GM06990 (cell line): ENCODE measurements at regions not wholly inside any gene's neighbourhood (a gene's known extent, or its start where the extent isn't known, plus 50 kb on each side); places are given as distances from the start of the nearest gene placed in this dataset.
"Not testable (repeated sequence)": the region's sequence is repeated elsewhere in the genome, so short reads cannot be mapped to it uniquely, and the experiment has no call there.

Source experiments
- DNase-seq: peaks from one replicate; pipeline ENCODE4 v3.0.0-alpha.2; 2011; ENCODE audit not compliant: insufficient read length; ENCODE audit errors: extremely low read depth
- H3K27me3 ChIP-seq: replicated peaks from 2 replicates; pipeline ENCODE4 v1.6.0; 2011; ENCODE audit warnings: low read length; ENCODE audit not compliant: control insufficient read depth, insufficient read depth
- H3K36me3 ChIP-seq: 2 replicates; pipeline ENCODE4 v1.5.1; 2011; ENCODE audit warnings: low read length; ENCODE audit not compliant: control insufficient read depth, insufficient read depth
- H3K4me3 ChIP-seq: replicated peaks from 2 replicates; pipeline ENCODE4 v1.5.1; 2011; ENCODE audit warnings: low read depth, mild to moderate bottlenecking, control low read depth, low read length
- TF ChIP-seq, protein P1 (sequence below): IDR thresholded peaks from 2 replicates; pipeline ENCODE4 v1.5.1; 2011; ENCODE audit warnings: low read length, control low read depth, mild to moderate bottlenecking, inconsistent platforms; ENCODE audit not compliant: insufficient read depth, poor library complexity, severe bottlenecking

DNA sequence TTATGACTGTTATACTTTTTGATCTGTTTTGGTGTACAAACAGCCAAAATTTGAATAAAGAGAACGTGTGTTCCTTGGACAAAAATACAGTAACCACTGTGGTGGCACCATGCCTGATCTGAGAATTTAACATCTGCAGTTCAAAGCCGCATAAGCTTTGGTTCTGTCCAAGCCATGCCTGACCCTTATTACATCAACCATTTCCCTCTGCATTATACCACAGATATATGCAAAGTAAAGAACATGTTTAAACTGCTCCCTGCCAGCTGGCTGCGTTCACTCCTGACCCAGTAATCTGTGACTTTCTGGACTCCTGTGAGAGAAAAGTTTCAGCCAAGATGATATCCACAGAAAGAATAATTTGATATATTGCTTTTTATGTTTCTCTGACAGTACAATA is 890.5 kb upstream of the ANO3 start:
- TF ChIP-seq, protein P1, sequence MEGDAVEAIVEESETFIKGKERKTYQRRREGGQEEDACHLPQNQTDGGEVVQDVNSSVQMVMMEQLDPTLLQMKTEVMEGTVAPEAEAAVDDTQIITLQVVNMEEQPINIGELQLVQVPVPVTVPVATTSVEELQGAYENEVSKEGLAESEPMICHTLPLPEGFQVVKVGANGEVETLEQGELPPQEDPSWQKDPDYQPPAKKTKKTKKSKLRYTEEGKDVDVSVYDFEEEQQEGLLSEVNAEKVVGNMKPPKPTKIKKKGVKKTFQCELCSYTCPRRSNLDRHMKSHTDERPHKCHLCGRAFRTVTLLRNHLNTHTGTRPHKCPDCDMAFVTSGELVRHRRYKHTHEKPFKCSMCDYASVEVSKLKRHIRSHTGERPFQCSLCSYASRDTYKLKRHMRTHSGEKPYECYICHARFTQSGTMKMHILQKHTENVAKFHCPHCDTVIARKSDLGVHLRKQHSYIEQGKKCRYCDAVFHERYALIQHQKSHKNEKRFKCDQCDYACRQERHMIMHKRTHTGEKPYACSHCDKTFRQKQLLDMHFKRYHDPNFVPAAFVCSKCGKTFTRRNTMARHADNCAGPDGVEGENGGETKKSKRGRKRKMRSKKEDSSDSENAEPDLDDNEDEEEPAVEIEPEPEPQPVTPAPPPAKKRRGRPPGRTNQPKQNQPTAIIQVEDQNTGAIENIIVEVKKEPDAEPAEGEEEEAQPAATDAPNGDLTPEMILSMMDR, result no peak
- Histone ChIP-seq H3K27me3 (no peaks in the 10 kb centered on the region), H3K36me3 (no peaks in the 10 kb centered on the region), H3K4me3 (no peak overlapping the region)
- no peak for DNase-seq

- no peak for DNase-seq
- TF ChIP-seq, protein P1, result no peak
- H3K4me3 ChIP-seq, result no peak overlapping the region
- H3K27me3 ChIP-seq, result no peaks in the 10 kb centered on the region
- no peaks in the 10 kb centered on the region for H3K36me3 ChIP-seq
These were observed 882.8 kb upstream of the ANO3 start for GRCh38 chr11:25449091-25449490.

DNA sequence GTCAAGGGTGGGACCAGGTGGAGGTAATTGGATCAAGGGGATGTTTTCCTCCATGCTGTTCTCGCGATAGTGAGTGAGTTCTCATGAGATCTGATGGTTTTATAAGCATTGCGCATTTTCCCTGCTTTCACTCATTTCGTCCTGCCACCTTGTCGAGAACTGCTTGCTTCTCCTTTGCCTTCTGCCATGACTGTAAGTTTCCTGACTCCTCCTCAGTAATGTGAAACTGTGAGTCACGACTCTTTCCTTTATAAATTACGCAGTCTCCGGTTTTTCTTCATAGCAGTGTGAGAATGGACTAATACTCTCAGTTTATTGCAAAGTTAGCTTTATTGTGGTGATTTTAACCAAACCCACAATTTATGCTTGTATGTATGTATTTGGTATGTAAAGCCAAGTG is 878.5 kb upstream of the ANO3 start:
- Histone ChIP-seq H3K27me3 (no peaks in the 10 kb centered on the region), H3K36me3 (no peaks in the 10 kb centered on the region), H3K4me3 (no peak overlapping the region)
- DNase-seq, result no peak
- TF ChIP-seq, protein P1, result no peak

DNA sequence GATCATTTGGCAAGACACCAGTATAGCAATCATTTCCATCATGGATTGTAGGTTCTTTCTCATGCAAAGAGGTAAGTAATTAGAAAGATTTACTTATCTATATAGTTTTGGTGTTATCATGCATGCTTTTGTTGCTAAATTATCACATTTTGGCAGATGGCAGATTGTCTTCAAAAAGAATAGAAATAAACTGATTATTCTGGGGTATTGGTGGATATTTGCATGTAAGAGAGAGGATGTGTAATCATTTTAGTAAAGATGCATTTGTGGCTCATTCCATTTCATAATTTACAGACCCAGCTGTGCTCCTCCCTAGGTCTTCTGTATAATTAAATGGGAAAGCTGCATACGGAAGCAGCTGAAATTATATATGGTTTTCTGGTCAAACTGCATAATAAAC is 875.7 kb upstream of the ANO3 start:
- TF ChIP-seq, protein P1, result no peak
- DNase-seq, result no peak
- H3K27me3 ChIP-seq, result no peaks in the 10 kb centered on the region
- H3K36me3 ChIP-seq, result no peaks in the 10 kb centered on the region
- no peak overlapping the region for H3K4me3 ChIP-seq

- Histone ChIP-seq H3K27me3 (no peaks in the 10 kb centered on the region), H3K36me3 (no peaks in the 10 kb centered on the region), H3K4me3 (no peak overlapping the region)
- DNase-seq, result no peak
- TF ChIP-seq, protein P1, result no peak
These were observed 847.9 kb upstream of the ANO3 start for GRCh38 chr11:25483915-25484635.

DNA sequence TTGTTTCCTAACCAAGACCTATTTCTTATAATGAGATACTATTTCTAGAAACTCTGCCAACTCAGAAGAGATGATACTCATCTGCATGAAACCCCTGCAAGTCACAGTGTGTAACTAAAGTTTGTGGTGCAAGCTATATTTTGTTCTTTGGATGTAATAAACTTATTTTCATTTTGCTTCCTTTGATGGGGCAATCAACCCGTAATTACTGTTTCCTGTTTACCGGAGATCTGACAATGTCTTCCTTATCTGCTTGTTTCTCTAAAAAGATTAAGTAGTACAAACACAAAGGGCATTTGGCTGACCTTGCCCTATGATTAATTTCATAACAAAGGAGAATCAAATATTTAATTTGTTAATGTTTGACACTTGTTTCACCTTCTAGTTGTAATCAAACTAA is 846.6 kb upstream of the ANO3 start:
- TF ChIP-seq, protein P1, result no peak
- no peak overlapping the region for H3K4me3 ChIP-seq
- no peaks in the 10 kb centered on the region for H3K27me3 ChIP-seq
- DNase-seq, result no peak
- H3K36me3 ChIP-seq, result no peaks in the 10 kb centered on the region

DNA sequence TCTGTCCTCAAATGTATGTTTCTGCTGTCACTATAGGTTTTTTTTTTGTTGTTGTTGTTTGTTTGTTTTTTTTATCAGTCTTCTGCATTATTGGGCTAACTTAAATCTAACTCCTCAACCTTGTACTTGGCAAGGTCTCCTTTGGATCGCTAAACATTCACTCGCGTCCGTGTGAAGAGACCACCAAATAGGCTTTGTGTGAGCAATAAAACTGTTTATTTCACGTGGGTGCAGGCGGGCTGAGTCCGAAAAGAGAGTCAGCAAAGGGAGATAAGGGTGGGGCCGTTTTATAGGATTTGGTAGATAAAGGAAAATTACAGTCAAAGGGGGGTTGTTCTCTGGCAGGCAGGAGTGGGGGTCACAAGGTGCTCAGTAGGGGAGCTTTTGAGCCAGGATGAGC is 845.6 kb upstream of the ANO3 start:
- not testable (repeated sequence) for H3K4me3 ChIP-seq, DNase-seq, H3K36me3 ChIP-seq, H3K27me3 ChIP-seq

DNA sequence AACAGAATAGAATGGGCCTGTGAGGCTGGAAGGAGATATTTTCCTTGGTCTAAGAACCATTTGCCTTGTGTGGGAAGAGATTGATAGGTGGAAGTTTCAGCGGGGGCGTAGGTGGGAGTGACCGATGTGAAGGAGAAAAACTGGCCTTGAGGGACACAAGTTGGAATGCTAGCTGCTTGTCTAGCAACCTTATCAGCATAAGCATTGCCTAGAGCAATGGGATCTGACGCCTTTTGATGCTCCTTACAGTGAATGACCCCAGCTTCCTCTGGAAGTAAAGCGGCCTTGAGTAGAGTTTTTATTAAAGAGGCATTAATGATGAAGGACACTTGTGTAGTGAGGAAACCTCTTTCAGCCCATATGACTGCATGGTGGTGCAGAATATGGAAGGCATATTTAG is 843.8 kb upstream of the ANO3 start:
- not testable (repeated sequence) for H3K4me3 ChIP-seq, H3K36me3 ChIP-seq, DNase-seq, H3K27me3 ChIP-seq
